Sigmoid colon (tissue), 4 donors: ENCODE measurements at regions not wholly inside any gene's neighbourhood (a gene's known extent, or its start where the extent isn't known, plus 50 kb on each side); places are given as distances from the start of the nearest gene placed in this dataset.

Experiments
- CTCF ChIP-seq, 4 experiments: fragments of 450-650 bp in 3 of 4; fragments of 200-600 bp in 1 of 4; IDR thresholded peaks; one replicate each; pipeline ENCODE4 v1.5.1; 2016 to 2019; ENCODE audit warnings: antibody characterized with exemption in 4 of 4, mild to moderate bottlenecking in 3 of 4, moderate library complexity in 2 of 4
- EP300 ChIP-seq, 4 donors: sonication (generic); formaldehyde crosslinking; IDR thresholded peaks; one replicate each; pipeline ENCODE4 v1.6.1; 2017; ENCODE audit warnings: antibody characterized with exemption in 4 of 4
- POLR2A ChIP-seq, 2 donors: fragments of 450-650 bp; IDR thresholded peaks; one replicate each; pipeline ENCODE4 v1.6.1; 2016; ENCODE audit warnings: antibody characterized with exemption in 2 of 2, mild to moderate bottlenecking in 2 of 2, moderate library complexity in 2 of 2
- POLR2AphosphoS5 ChIP-seq, 4 donors: sonication (generic); formaldehyde crosslinking; IDR thresholded peaks; one replicate each; pipeline ENCODE4 v1.6.1; 2017; ENCODE audit warnings: antibody characterized with exemption in 4 of 4

GRCh38 chr10:130878131-130878530 lies 433.4 kb downstream of the TCERG1L start:
- TF ChIP-seq POLR2AphosphoS5 (IDR thresholded peaks at IDR 0.05) (no peak), EP300 (IDR thresholded peaks at IDR 0.05) (no peak), CTCF (IDR thresholded peaks at IDR 0.05) (no peak), POLR2A (IDR thresholded peaks at IDR 0.05) (no peak)
